ENCODE measurements at regions not wholly inside any gene's neighbourhood (a gene's known extent, or its start where the extent isn't known, plus 50 kb on each side); places are given as distances from the start of the nearest gene placed in this dataset.

- no peak for ATAC-seq (replicated peaks)
- H3K4me3 Mint-ChIP-seq = no peak overlapping the region
- H3K27me3 Mint-ChIP-seq = no peaks in the 10 kb centered on the region
- H3K36me3 Mint-ChIP-seq (ENCODE audit: insufficient read depth) = no peaks in the 10 kb centered on the region
- H3K27ac Mint-ChIP-seq = no peak overlapping the region
- peaks cover 3 to 6% of the 10 kb centered on the region in 2 donors for H3K9me3 Mint-ChIP-seq
- DNase-seq = no peak
- H3K4me1 Mint-ChIP-seq (ENCODE audit: low read depth in 2 of 2) = no peaks in the 10 kb centered on the region
Observed at GRCh38 chr5:118008779-118009178, 979.6 kb downstream of the DTWD2 start.

- Mint-ChIP-seq H3K4me3 (no peak overlapping the region), H3K27ac (no peak overlapping the region), H3K4me1 (ENCODE audit: low read depth in 2 of 2) (no peaks in the 10 kb centered on the region), H3K27me3 (no peaks in the 10 kb centered on the region), H3K9me3 (peaks cover 9 to 14% of the 10 kb centered on the region in 2 donors), H3K36me3 (ENCODE audit: insufficient read depth) (no peaks in the 10 kb centered on the region)
- DNase-seq (no peak), ATAC-seq (replicated peaks) (no peak)
Observed at GRCh38 chr5:118007262-118007661, 981.1 kb downstream of the DTWD2 start.

GRCh38 chr5:118006219-118006618, 982.1 kb downstream of the DTWD2 start:
- DNase-seq (no peak), ATAC-seq (replicated peaks) (no peak)
- Mint-ChIP-seq H3K27me3 (no peaks in the 10 kb centered on the region), H3K4me3 (no peak overlapping the region), H3K4me1 (ENCODE audit: low read depth in 2 of 2) (no peaks in the 10 kb centered on the region), H3K27ac (no peak overlapping the region), H3K36me3 (ENCODE audit: insufficient read depth) (no peaks in the 10 kb centered on the region), H3K9me3 (peaks cover 9 to 14% of the 10 kb centered on the region in 2 donors)

DNA sequence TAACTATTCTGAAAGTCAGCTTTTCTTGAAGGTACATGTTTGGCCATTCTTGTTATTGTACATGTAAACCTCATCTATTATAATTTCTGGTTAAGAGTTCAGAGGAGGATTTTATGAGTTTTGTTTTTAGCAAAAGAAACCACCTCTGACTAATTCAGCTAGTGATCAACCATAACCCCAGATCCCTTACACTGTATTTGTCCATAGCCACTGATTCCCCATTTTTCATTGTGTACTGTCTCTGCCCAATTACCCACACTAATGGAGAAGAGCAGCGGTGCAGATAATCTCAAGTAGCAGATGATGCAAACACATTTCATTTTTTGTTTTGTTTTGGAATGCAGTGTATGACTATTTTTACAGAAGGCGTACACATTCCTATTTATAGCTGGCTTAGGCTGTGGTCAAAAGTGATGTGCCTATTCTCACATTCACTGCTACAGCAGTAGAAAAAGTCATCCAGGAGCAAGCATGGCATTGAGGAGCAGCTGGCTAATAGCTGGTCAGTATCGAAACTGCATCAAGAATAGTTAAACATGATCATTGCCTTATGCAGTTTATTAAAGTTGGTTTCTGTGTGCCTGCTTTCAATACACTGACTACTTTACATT, 988.3 kb downstream of the DTWD2 start:
- DNase-seq = no peak
- ATAC-seq (replicated peaks) = no peak
- Mint-ChIP-seq H3K27me3 (no peaks in the 10 kb centered on the region), H3K4me1 (ENCODE audit: low read depth in 2 of 2) (no peaks in the 10 kb centered on the region), H3K27ac (no peak overlapping the region), H3K4me3 (no peak overlapping the region), H3K9me3 (peaks cover 9 to 23% of the 10 kb centered on the region in 2 donors), H3K36me3 (ENCODE audit: insufficient read depth) (no peaks in the 10 kb centered on the region)

DNA sequence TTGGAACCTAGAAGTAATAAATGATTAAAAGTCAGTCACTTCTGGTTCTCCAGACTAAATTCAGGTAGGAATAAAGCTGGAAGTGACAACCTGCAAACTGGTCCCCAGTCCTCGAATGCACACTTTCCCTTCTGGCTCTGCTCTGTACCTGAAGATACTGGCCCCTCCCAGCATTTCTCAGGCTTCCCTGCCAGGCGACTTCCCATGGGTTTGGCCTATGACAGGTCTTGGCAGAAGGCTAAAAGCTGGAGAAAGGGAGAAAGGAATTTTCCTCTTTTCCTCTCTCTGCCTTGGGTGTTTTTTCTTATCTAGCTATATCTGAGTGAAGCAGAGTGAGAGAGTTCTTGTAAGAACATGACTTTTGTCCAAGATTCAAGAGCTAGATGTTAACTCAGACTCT, 1005.7 kb downstream of the DTWD2 start:
- DNase-seq = no peak
- no peaks in the 10 kb centered on the region for H3K27me3 Mint-ChIP-seq
- ATAC-seq (replicated peaks) = no peak
- no peak overlapping the region for H3K4me3 Mint-ChIP-seq
- H3K4me1 Mint-ChIP-seq (ENCODE audit: low read depth in 2 of 2) = no peaks in the 10 kb centered on the region
- no peak overlapping the region for H3K27ac Mint-ChIP-seq
- H3K9me3 Mint-ChIP-seq = peaks cover 0 to 5% of the 10 kb centered on the region in 2 donors
- no peaks in the 10 kb centered on the region for H3K36me3 Mint-ChIP-seq (ENCODE audit: insufficient read depth)

- ATAC-seq (replicated peaks) (no peak), DNase-seq (no peak)
- H3K27me3 Mint-ChIP-seq = no peaks in the 10 kb centered on the region
- H3K36me3 Mint-ChIP-seq (ENCODE audit: insufficient read depth) = peaks cover 4% of the 10 kb centered on the region
- H3K4me3 Mint-ChIP-seq = no peak overlapping the region
- no peak overlapping the region for H3K27ac Mint-ChIP-seq
- H3K4me1 Mint-ChIP-seq (ENCODE audit: low read depth in 2 of 2) = no peaks in the 10 kb centered on the region
- peaks cover 0 to 6% of the 10 kb centered on the region in 2 donors for H3K9me3 Mint-ChIP-seq
Observed at GRCh38 chr5:117973785-117974184, 1014.6 kb downstream of the DTWD2 start.

DNA sequence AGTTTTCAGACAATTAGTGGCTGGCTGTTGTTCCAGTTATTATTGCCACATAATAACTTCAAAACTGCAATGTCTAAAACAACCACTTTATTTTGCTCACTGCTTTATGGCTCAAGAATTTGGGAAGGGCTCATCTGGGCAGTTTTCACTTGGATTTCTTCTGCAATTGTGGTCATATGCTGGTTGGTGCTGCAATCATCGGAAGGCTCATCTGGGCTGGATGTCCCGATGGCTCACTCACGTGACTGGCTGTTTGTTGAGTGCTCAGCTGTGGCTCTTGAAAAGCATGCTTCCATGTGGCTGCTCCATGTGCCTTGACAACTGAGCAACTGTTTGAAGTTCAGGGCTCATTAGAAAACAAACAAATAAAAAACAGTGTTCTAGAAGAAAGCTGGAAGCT, 1032.5 kb downstream of the DTWD2 start:
- Mint-ChIP-seq H3K4me3 (no peak overlapping the region), H3K27me3 (no peaks in the 10 kb centered on the region)
- no peak for ATAC-seq (replicated peaks)

DNA sequence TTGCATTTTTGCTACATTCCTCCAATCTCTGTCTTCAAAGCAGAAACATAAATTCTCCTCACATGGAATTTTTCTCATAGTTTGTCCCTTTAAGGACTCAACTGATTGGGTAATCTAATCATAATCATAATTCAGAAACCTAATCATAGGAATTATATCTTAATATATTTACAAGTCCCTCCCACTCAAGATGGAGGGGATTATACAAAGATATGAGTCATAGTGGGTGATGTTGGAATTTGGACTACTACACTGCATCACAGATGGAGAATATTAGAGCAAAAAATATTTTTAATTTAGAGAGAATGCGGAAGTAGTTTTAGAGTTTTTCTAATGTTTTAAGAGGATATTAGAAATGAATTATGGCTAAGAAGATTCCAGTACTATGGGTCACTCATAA, 1034.0 kb downstream of the DTWD2 start:
- ATAC-seq (replicated peaks) (no peak), DNase-seq (no peak)
- Mint-ChIP-seq H3K4me3 (no peak overlapping the region), H3K4me1 (ENCODE audit: low read depth in 2 of 2) (no peaks in the 10 kb centered on the region), H3K36me3 (ENCODE audit: insufficient read depth) (no peaks in the 10 kb centered on the region), H3K9me3 (peaks cover 7 to 14% of the 10 kb centered on the region in 2 donors), H3K27me3 (no peaks in the 10 kb centered on the region), H3K27ac (no peak overlapping the region)

More for the DNA sequence above, 1032.5 kb downstream of the DTWD2 start:
- DNase-seq = no peak
- Mint-ChIP-seq H3K9me3 (peaks cover 10 to 13% of the 10 kb centered on the region in 2 donors), H3K27ac (no peak overlapping the region), H3K4me1 (ENCODE audit: low read depth in 2 of 2) (no peaks in the 10 kb centered on the region), H3K36me3 (ENCODE audit: insufficient read depth) (no peaks in the 10 kb centered on the region)

GRCh38 chr5:117953272-117953671, 1035.1 kb downstream of the DTWD2 start:
- no peak for ATAC-seq (replicated peaks)

DNA sequence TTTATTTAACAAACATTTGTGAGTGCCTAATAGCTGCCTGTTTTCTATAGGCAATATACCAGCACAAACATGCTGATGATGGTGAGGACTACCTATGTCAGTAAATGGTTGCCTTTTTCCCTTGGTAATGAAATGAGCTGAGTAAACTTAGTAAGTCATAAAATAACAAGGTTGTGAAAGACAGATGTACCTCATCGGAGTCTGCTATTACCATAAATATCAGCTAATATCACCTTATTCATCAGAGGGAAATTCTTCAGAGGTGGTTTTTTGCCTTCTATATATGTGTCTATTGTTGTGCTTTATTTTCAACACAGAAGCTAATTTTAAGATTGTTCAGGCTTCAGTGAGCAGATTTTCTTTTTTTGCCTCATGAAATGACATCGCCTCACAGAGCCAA, 1040.5 kb downstream of the DTWD2 start:
- Mint-ChIP-seq H3K4me3 (no peak overlapping the region), H3K27me3 (no peaks in the 10 kb centered on the region), H3K9me3 (peaks cover 7 to 9% of the 10 kb centered on the region in 2 donors), H3K27ac (no peak overlapping the region), H3K36me3 (ENCODE audit: insufficient read depth) (no peaks in the 10 kb centered on the region), H3K4me1 (ENCODE audit: low read depth in 2 of 2) (no peaks in the 10 kb centered on the region)
- DNase-seq (no peak), ATAC-seq (replicated peaks) (no peak)

More at GRCh38 chr5:117953272-117953671, 1035.1 kb downstream of the DTWD2 start:
- H3K36me3 Mint-ChIP-seq (ENCODE audit: insufficient read depth) = no peaks in the 10 kb centered on the region
- H3K27me3 Mint-ChIP-seq = no peaks in the 10 kb centered on the region
- peaks cover 0 to 11% of the 10 kb centered on the region in 2 donors for H3K9me3 Mint-ChIP-seq
- H3K27ac Mint-ChIP-seq = no peak overlapping the region
- no peaks in the 10 kb centered on the region for H3K4me1 Mint-ChIP-seq (ENCODE audit: low read depth in 2 of 2)
- no peak for DNase-seq
- H3K4me3 Mint-ChIP-seq = no peak overlapping the region

DNA sequence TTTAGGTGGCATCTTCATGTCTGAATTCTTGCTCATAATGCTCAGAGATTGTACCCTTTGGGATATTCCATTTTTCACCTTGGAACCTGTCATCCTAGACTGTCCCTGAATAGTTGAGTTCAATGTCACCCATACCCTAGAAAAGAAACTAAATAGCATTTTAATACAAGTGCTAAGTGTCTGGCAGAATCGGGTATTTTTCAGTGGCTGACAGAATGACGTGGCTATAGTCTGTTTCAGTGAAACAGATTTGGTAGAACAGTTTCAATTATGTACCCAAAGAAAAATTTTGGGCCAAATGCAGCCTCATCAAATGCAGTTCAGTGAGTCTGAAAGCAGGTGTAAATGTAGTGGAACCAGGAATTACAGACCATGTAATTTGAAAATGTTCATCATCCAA, 1041.2 kb downstream of the DTWD2 start:
- Mint-ChIP-seq H3K4me1 (ENCODE audit: low read depth in 2 of 2) (no peaks in the 10 kb centered on the region), H3K9me3 (peaks cover 7 to 8% of the 10 kb centered on the region in 2 donors), H3K27me3 (no peaks in the 10 kb centered on the region), H3K4me3 (no peak overlapping the region), H3K27ac (no peak overlapping the region), H3K36me3 (ENCODE audit: insufficient read depth) (no peaks in the 10 kb centered on the region)
- ATAC-seq (replicated peaks) (no peak), DNase-seq (no peak)

- Mint-ChIP-seq H3K36me3 (ENCODE audit: insufficient read depth) (no peaks in the 10 kb centered on the region), H3K4me1 (ENCODE audit: low read depth in 2 of 2) (no peaks in the 10 kb centered on the region), H3K27me3 (no peaks in the 10 kb centered on the region), H3K9me3 (peaks cover 8 to 10% of the 10 kb centered on the region in 2 donors), H3K27ac (no peak overlapping the region), H3K4me3 (no peak overlapping the region)
- ATAC-seq (replicated peaks) (no peak), DNase-seq (no peak)
Observed at GRCh38 chr5:117945258-117945657, 1043.1 kb downstream of the DTWD2 start.

- Mint-ChIP-seq H3K9me3 (peaks cover 12 to 16% of the 10 kb centered on the region in 2 donors), H3K36me3 (ENCODE audit: insufficient read depth) (no peaks in the 10 kb centered on the region), H3K4me3 (no peak overlapping the region), H3K4me1 (ENCODE audit: low read depth in 2 of 2) (no peaks in the 10 kb centered on the region), H3K27ac (no peak overlapping the region), H3K27me3 (no peaks in the 10 kb centered on the region)
- no peak for ATAC-seq (replicated peaks)
- DNase-seq = no peak
Observed at GRCh38 chr5:117943541-117943940, 1044.8 kb downstream of the DTWD2 start.

DNA sequence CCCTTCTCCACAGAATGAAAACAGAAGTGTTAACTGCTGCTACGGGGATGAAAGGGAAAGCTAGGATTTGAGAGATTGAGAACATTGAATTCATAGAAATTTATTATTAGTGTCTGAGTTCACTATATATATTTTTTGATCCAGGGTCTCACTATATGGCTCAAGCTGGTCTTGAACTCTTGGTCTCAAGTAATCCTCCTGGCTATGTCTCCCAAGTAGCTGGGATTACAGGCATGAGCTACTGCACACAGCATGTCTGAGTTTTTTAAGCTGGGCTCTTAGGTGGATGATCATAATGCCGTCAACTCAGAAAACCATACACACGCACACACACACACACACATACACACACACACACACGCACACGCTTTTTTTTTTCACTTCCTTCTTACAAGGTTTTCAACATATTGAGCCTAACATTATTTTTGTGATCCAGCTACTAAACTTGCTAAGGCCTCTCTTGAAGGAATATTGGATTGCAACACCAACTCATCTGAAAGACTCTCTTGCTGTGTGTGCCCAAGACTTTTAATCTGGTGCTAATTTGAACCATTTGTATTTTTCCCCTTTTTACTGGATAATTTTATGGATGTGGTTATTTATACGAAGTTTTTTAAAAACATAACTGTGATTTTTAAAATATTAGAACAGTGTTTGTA, 1045.4 kb downstream of the DTWD2 start:
- peaks cover 15 to 22% of the 10 kb centered on the region in 2 donors for H3K9me3 Mint-ChIP-seq
- ATAC-seq (replicated peaks) = no peak

More for the DNA sequence above, 1045.4 kb downstream of the DTWD2 start:
- Mint-ChIP-seq H3K36me3 (ENCODE audit: insufficient read depth) (no peaks in the 10 kb centered on the region), H3K27me3 (no peaks in the 10 kb centered on the region), H3K4me1 (ENCODE audit: low read depth in 2 of 2) (no peaks in the 10 kb centered on the region), H3K4me3 (no peak overlapping the region), H3K27ac (no peak overlapping the region)
- DNase-seq = no peak
